EH (cell line): ENCODE measurements at regions not wholly inside any gene's neighbourhood (a gene's known extent, or its start where the extent isn't known, plus 50 kb on each side); places are given as distances from the start of the nearest gene placed in this dataset.
"Not testable (repeated sequence)": the region's sequence is repeated elsewhere in the genome, so short reads cannot be mapped to it uniquely, and the experiment has no call there.

ENCODE experiments used
- DNase-seq: peaks from one replicate; pipeline ENCODE4 v3.0.0-alpha.2; 2015; ENCODE audit warnings: low read depth

DNA sequence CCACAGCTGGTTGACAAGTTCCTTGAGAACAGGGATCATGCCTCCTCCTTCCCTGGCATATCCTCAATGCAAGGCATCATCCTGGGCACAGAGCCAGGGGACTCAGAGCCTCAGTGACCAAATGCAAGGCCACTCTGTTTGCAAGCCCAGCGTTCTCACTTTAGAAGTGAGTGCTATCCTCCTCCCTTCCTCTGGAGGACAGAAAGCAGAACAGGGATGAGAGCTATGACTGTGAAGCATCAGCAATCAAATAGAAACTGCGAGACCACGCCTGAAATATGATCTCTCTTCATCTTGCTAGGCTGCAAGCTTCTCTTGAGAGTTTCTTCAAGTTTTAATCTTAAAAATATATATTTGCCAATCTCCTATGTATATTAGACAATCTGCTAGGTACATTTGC lies 119.8 kb downstream of the LRATD1 start:
- DNase-seq = no peak

DNA sequence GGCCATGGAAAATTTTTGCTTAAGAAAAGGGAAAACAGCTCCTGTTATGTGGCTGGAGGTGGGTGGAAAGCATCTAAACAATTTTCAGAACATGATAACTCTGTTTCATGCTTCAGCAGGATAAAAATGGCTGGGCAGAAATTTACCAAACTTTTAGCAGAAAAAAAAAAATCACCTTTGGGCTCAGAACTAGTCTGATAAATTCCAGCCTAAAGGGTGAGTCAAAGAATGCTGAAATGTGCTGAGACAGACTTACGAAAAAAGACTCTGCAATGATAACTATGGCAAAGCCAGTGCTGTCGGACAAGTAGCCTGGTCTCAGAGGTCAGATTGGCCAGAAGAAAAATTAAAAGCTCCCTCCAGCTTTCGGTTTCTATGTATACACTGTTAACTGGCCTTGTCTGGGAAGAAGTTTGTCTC lies 123.6 kb downstream of the LRATD1 start:
- peak; percentile 3 for DNase-seq

DNA sequence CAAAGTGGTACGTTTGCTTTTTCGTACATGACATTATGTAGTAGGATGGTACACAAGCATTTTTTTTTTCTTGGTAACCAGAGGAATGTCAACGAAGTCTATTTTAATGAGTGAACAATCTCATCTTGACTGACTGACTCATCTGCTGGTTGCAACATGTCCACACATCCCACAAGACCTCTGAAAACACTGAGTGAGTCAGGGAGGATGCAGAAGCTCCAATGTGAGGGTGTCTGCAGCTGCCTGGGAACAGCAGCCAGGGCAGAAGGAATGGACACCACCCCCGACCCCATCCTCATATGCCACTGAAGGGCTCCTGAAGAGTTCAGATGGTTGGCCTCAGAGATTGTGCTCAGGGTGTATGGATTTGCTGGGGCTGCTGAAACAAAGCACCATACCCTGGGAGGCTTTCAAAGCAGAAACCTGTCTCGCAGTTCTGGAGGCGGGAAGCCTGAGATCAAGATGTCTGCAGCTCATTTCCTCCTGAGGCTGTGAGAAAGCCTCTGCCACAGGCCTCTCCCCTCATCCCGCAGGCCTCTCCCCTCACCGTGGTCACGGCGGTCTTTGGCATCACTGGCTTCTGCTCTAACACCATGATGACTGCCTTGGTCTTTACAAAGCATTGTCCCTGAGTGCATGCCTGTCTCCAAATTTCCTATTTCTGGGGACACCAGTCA lies 124.6 kb downstream of the LRATD1 start:
- DNase-seq = peak; percentile 55

DNA sequence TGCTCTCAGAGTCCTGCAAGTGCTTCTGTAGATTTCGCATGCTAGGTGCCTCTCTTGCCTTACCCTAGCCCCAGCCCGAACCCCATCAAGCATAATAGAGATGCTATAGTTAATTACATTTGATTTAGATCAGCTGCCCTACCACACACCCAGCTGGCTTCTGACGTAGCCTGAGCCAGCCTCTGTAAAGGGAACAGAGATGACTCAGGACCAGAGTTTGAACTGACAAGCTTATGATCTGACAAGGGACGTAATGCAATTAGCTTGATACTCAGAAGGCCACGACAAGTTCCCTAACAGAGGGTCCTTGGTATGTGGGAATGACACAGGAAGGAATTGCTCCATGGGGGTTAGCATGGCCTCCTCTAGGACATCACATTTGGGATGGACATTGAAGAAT lies 126.6 kb downstream of the LRATD1 start:
- DNase-seq = no peak

DNA sequence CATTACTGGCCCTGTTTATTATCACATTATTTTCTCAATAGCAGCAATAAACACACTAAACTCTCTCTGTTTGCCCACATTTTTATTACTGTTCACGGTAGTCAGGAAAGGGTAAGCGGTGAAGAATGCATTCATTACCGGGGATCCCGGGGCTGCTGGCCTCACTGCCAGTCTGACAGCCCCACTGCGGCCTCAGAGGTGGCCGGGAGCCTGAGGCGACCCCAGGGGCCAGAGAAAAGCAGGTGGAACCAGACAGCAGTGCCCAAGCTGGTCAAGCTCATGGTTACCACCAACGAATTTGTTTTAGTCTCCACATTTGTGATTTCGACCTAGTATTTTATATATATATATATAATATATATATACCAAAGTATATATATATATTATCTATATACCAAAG lies 127.7 kb downstream of the LRATD1 start:
- no peak for DNase-seq

DNA sequence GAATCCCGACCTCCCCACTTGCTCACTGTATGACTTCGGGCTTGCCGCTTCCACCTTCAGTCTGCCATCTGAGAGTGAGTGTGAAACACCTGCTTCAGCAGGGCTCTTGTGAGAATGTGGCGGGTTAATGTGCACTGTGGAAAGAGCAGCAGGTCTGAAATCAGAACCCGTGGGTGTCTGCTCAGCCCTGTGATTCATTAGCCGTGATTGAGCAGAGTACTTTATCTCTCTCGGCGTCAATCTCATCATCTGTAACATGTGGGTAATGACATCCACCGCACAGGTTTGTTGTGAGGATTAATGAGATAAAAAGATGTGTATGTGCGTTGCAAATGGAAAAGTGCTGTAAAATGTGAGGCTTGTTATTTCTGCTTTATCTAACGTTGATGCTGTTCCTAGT lies 128.6 kb downstream of the LRATD1 start:
- no peak for DNase-seq

DNA sequence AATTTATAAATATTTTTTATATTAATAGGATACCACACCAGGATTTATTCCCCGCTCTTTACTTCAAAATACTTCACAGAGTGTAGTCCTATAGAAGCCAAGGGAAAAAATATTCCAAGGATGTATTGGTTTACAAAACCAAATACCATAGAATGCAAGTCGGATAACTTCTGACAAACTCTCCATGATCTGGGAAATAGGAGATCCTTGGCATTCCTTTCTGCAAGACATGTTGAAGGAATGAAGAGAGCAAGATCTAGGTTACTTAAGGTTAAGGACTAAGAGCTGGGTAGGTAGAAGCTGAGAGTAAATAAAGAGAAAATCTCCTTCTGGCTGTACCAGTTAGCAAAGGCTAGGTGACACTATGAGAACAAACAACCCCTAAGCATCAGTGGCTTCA lies 141.2 kb downstream of the LRATD1 start:
- DNase-seq = no peak

DNA sequence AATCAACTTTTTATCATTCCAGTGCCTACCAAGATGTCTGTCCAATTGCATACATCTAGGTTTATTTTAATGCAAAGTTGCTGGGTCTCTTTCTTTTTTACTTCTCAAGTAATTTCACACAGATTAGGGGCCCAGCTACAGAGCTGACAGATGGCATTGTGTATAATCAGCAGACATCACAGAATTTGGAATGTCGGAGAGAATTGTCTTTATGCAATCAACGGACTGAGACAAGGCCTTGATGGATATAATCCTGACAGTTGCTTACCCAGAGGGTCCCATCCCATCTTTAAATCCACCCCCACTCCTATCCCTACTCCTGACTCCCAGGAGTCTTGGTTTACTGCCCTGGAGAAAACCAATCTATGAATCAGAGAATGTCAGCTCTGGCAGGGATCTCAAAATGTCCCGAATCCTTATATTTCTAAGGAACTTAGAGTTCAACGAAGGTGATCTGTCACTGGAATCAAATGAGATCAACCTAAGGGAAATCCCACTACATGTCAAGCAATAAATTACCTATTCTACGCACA lies 142.0 kb downstream of the LRATD1 start:
- no peak for DNase-seq

DNA sequence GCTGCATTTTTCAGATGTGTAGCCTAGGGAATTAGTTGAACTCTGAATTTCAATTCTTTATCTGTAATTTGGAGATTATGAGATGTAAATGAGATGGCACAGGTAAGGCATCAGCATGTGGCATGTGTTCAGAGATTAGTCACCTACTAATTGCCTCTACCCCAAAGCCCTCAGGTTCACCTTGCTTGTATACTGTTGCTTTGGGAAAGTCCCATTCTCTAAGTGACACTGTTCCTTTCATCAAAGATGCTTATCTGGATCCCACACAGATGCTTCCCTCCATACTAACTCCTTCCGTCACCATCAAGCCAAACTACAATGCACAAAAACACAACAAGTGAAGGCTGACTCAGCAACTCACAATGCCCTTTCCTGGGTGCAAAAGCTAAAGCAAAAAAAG lies 143.7 kb downstream of the LRATD1 start:
- DNase-seq = no peak

DNA sequence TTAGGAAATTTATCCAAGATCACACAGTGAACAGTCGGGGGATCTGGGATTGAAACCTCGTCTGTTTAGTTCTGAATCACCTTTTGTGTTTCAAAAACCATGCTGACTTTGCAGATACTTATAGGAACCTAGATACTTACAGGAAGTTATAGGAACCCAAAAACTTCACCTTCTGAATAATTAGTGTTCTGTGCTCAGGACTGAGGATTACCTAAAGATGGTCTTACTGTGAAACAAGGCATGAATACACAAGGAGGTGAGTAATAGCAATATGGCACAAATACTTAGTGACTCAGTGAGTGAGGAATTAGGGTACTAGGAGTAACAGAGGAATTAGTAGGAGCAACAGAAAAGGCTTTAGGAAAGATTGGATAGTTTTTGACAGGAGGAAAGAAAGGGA lies 145.5 kb downstream of the LRATD1 start:
- no peak for DNase-seq

DNA sequence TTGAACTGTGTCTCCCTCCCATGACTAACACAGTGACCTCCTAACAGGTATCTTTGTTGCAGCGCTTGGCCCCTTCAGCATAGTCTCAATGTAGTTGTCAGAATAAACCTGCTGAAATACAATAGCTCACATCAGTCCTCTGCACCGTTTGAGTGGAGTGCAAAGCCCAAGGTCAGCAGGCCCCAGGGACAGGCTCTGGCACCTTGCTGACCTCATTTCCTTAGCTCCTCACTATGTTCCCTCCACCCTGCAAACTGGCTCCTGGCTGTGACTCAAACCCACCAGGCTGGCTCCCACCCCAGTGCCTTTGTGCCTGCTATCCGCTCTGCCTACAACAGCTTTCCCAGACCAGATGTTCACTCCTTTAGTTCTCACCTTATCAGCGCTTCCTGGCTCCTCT lies 146.7 kb downstream of the LRATD1 start:
- no peak for DNase-seq

DNA sequence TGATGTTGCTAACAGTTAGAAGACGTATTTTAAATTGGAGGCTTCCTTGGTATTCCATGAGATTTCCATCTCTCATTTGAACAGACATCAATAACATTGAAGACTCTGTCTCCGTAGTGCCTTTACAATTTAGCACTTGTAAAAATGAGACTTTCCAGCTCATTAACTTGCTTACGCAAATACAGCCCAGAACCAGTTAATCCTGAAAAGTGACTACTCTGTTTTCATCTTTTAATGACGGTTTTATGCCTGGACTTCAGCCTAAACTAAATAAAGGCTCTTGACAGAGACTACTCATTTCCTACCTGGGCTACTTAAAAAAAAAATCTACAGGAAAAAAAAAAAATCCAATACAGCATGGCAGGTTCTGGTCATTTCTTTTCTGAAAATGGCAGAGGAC lies 148.6 kb downstream of the LRATD1 start:
- no peak for DNase-seq

DNA sequence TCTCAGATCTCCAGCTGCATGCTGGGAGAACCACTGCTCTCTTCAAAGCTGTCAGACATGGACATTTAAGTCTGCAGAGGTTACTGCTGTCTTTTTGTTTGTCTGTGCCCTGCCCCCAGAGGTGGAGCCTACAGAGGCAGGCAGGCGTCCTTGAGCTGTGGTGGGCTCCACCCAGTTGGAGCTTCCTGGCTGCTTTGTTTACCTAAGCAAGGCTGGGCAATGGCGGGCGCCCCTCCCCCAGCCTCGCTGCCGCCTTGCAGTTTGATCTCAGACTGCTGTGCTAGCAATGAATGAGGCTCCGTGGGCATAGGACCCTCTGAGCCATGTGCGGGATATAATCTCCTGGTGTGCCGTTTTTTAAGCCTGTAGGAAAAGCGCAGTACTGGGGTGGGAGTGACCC lies 156.3 kb downstream of the LRATD1 start:
- not testable (repeated sequence) for DNase-seq

DNA sequence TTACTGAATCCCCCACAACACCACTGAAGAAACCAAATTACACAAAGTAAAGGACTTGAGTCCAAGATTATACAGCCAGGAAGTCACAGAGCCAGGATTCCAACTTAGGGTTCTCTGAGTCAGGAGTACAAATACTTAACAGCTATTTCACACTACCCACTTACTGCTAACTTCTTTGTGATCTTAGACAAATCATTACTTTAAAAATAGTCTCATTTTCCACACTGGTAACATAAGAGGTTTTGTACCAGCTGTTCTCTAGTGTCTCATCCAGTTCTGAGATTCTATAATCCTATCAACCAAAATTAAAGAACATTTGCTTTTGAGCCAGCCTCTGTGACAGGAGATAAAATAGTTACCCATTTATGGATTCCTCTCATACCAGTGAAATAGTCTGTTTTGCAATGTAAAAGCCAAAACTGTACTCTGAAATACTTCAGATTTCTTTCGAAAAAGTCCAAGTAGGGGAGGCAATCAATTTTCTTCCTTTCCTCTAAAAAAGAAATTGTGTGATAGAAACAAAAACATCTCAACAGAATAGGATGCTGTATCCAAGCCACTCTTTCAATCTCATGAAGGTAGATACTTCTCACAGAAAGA lies 157.6 kb downstream of the LRATD1 start:
- DNase-seq = no peak

DNA sequence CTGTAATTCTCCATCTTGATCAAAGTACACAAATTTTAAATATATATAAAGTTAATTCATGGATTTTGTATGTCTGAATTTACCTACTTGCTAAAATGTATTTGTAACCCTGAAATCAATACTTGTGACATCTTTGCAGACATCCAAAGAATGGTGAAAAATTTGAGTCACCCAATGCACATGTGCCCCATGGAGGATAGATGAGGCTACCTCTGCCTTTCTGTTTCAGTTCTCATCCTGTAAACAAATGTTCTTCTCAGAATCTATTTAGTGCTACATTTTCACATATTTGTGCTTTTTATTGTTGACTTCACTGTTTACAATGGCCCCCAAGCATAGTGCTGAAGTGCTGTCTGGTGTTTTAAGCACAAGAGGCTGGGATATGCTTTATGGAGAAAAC lies 171.5 kb downstream of the LRATD1 start:
- DNase-seq = no peak

DNA sequence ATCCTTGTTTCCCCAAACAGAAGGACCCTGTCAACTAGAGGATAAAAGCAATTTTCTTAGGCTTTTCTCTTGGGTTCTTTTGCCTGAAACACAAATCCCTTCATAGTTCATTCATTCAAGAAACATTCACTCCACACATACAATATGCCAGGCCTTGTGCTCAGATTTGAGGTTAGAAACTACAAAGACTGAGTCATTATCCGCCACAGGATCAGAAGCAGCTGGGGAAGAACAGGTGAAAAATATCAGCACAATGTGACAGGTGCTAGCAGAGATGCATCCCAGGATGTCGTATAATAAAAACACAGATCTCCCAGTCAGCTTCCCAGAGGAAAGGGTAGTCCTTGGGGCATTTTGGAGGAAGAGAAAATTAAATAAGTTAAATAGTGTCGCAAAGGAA lies 172.4 kb downstream of the LRATD1 start:
- no peak for DNase-seq

DNA sequence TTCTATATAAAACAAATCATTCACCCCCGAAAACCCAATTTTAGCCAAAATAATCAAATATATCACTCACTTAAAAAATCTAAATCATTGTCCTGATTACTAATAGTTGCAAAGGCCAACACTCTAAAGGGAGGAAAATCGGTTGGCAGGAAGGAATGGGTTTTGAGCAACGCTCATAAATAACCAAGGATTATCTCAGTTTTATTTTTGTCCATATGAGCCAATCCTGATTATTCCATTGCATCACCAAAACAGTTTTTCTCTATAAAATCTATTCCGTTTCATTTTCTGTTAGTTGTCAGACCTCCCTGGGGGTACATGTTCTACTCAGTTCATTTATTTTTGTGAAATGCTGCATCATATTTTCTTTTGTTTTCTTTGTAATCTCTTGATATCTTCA lies 174.1 kb downstream of the LRATD1 start:
- DNase-seq = no peak

DNA sequence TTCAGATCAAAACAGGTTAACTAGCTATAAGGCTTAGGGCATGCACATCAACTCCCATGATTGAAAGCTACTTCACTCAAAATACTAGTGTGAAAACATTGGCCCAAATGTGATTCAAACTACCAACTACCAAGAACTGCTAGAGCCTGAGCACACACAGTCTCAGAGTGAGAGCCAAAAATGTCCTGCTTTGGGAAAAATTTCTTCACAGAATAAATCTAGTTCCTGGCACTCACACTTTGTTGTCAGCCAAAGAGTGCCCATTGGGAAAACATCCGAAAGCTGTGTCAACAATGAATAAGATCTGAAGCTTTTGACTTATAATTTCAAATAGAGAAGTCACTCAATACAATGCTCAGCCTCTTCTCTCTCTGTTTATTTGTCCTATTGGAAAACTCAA lies 182.7 kb downstream of the LRATD1 start:
- DNase-seq = no peak

DNA sequence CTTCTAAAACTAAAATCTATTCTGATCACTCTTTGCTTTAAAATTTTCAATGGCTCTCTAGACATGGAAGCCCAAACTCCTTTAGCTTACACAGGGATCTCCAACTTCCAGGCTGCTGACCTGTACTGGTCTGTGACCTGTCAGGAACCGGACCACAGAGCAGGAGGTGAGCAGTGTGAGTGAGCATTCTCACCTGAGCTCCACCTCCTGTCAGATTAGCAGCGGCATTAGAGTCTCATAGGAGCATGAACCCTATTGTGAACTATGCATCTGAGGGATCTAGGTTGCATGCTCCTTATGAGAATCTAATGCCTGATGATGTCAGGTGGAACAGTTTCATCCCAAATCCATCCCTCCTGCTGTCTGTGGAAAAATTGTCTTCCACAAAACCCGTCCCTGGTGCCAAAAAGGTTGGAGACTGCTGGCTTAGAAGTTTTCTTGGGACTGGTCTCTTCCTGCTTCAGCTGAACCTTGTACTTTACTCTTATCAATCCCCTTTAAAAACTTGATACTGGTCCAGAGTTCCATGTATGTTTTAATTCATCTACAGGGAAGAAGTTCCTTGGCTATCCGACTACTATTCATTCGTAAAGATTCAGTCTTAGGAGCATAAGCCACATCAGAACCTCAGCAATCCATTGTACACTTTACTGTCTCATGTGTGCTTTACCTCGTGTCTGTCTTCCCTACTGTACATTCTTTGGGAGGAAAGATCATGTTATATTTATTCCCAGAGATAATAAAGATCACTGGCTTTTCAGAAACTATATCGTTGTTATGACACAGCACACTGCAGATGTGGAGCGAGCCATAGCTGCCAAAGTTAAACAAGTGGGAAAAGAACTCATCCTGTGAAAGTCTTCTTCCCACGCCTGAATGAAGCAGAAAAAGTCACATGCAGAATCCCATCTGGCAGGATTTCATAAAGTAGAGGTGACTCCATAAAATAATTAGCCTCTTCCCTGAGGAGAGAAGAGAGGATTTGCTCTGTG lies 183.8 kb downstream of the LRATD1 start:
- DNase-seq = no peak

DNA sequence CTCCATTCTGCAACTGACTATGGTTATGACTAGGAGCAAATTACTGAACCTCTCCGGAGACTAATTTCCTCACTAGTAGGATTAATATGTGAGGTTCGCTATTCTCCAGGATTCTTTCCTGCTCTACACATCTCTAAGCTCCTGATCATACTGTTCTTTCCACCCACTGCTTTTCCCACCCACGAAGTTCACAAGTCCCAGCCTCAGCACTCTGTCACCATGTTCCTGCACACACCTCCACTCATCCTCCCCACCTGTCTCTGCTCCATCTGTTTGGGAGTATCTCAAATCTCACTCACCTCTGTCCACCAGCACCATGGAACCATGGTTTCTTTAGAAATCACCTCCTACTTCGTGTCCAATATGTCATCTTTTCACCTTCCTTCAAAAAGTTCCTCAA lies 185.3 kb downstream of the LRATD1 start:
- DNase-seq = no peak

DNA sequence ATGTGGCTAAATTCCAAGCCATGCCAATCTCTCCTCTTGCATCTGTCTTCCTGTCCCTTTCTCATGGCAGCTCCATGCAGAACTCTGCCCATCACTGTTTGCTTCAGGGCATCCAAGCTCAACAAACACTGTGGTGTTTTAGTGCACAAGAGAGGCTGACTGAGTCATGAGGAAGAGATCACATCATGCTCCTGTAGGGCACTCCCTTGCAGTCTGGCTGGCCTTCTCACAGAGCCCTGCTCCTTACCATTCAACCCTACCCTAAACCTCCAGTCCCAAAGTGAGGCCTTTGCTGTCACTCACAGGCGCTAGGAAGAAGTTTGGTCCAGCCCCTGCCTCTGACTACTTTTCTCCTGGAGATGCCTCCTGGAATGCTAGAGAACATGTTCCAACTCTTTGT lies 194.0 kb downstream of the LRATD1 start:
- DNase-seq = no peak

DNA sequence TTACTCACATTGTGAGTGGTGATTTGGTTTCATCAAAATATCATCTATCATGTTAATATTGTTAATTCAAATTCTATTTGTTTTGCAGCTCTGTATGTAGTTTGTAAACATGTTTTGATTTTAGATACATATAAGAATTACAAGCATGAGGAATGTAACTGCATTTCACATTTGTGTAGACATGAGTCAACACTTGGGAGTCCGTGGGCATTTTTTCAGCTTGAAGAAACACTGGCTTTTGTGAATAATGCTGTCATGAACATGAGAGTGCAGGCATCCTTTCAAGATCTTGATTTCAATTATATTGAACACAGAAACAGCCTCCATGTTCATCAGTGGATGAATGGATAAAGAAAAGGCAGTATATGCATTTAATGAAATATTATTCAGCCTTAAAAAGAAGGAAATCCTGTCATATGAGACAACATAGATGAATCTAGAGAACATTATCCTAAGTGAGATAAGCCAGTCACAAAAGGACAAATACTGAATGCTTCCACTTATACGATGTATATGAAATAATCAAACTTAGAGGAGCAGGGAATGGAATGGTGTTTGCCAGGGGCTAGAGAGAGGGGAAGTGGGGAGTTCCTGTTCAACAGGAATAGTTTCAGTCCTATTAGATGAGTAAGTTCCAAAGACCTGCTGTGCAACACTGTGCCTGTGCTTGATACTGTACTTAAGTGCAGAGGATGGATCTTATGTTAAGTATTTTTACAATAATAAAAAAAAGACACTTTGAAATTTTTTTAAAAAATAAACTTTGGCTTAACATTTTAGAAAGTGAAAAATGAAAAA lies 194.9 kb downstream of the LRATD1 start:
- DNase-seq = no peak
